ENCODE measurements at regions not wholly inside any gene's neighbourhood (a gene's known extent, or its start where the extent isn't known, plus 50 kb on each side); places are given as distances from the start of the nearest gene placed in this dataset.
"Not testable (repeated sequence)": the region's sequence is repeated elsewhere in the genome, so short reads cannot be mapped to it uniquely, and the experiment has no call there.

GRCh38 chr22:44630826-44631225 lies 71.2 kb upstream of the PRR5 start:
- no peak for DNase-seq (ENCODE audit: low read depth in 1 of 2, low spot score in 1 of 2)

DNA sequence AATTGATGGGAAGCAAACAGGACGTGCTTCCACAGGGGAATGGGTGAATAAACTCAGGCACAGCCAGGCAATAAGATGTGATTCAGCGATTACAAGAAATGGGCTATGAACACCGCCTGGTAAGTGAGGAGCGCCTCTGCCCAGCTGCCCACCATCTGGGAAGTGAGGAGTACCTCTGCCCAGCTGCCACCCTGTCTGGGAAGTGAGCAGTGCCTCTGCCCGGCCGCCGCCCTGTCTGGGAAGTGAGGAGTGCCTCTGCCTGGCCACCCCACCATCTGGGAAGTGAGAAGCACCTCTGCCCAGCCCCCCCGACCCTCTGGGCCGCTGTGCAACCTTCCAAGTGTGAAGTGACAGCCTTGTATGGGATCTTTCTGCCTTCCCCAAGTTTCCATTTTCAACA lies 73.2 kb upstream of the PRR5 start:
- DNase-seq (ENCODE audit: low read depth in 1 of 2, low spot score in 1 of 2), result no peak

GRCh38 chr22:44628273-44628672 lies 73.7 kb upstream of the PRR5 start:
- DNase-seq (ENCODE audit: low read depth in 1 of 2, low spot score in 1 of 2), result no peak

- DNase-seq (ENCODE audit: low read depth in 1 of 2, low spot score in 1 of 2), result no peak
Measured at GRCh38 chr22:44627521-44628139, 74.4 kb upstream of the PRR5 start.

DNA sequence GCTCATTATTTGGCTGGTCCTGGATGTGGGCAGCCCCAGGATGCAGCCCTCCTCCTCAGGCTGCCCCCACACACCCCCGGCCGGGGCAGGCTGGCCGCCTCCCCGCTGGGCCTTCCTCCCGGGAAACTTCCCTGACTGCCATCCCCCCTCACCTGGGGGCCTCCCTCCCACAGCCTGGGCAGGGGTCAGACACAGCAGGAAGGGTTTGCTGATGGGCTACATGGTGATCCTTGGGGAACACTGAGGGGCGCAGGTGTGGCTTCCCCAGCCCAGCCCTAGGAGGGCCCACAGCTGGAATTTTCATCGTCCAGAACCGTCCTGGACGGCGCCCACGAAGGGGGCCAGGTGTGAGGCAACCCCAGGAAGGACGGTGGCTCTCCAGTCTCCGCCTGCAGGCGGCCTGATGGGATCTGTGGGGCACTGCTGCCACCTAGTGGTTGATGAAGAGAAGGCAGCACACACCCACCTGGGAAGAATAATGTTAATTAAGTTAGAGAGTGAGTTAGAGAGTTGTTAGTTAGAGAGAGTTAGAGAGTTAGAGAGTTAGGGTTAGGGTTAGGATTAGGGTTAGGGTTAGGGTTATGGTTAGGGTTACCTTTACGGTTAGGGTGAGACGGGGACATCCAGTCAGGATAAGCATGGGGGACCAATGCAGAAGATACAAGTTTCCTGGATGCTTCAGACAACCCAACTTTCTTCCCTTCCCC lies 75.9 kb upstream of the PRR5 start:
- peak; percentile 64 to 68 for DNase-seq (ENCODE audit: low read depth in 1 of 2, low spot score in 1 of 2)

DNA sequence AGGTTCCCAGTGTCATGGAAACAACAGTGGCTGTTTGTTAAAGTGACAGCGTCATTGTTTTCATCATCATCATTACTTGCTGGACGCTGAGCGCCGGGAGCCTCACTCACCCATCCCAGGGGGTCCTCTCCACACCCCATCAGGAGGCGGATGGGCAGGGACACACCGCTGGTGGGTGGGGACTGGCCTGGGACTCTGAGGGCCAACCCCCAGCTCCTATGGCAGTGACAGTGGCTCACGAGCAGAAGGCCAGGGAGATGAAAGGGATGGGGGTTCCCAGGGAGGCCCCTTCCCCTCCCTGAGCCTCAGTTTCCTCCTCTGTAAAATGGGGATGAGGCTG lies 76.6 kb upstream of the PRR5 start:
- DNase-seq (ENCODE audit: low read depth in 1 of 2, low spot score in 1 of 2), result no peak

GRCh38 chr22:44624689-44625420 lies 77.1 kb upstream of the PRR5 start:
- no peak for DNase-seq (ENCODE audit: low read depth in 1 of 2, low spot score in 1 of 2)

DNA sequence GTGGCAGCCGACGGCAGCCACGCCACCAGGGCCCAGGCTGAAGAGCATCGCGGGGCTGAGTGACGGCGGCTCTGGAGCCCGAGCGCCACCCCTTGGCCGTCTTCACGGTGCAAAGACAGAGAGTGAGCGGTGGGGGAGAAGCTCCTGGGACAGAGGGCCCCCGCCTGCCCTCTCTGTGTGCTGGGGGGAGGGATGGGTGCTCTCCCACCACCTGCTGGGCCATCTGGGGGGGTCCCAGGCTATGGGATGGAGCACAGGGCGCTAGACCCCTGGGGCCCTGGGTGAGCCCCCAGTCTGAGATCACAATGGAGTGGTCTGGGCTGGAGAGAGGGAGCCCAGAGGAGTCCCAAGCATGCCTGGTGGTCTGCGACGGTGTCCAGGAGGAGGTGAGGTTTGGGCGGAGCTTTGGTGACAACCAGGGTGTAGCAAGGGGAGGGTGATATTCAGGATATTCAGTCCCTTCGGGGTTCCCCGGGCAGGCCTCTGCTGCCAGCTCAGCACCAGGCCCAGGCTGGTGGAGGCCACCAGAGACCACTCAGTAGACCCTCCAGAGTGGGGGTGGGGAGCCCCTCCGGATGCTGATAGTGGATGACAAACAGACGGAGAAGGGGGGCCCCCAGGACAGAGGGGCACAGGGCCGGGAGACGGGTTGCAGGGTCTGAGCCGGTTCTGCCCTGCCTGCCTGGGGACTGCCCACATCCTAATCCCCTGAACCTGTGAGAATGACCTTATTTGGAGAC lies 78.1 kb upstream of the PRR5 start:
- no peak for DNase-seq (ENCODE audit: low read depth in 1 of 2, low spot score in 1 of 2)

DNA sequence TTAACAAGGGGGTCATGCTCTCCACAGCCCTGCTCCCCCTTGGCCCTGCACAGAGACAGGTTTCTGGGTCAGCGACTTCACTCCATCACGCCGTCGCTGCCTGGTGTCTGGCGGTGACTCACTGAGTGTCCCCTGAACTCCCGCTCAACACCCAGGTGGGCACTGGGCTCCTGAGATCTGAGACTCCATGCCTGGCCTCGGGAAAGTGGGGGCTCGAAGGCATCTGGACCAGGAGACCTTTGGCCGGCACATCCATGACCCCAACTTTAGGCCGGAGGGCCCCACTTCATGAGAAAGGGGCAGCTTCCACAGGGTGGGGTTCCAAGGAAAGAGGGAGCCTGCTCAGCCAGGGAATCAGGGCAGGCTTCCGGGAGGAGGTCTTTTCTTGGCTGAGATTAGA lies 79.3 kb upstream of the PRR5 start:
- no peak for DNase-seq (ENCODE audit: low read depth in 1 of 2, low spot score in 1 of 2)

DNA sequence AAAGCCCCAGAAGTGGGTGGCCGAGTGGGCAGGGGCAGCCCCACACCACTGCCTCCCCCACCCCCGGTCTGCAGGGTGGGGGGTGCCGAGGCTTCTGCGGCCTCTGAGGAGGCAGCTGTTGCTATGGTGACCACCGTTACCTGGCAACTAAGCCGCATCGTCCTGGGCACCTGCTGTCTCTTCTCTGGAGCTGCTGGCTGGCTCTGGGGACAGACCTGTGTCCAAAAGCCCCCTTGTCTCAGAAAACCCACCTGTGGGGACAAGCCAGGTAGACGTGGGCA lies 79.9 kb upstream of the PRR5 start:
- DNase-seq (ENCODE audit: low read depth in 1 of 2, low spot score in 1 of 2), result no peak

GRCh38 chr22:44621401-44622146 lies 80.4 kb upstream of the PRR5 start:
- no peak for DNase-seq (ENCODE audit: low read depth in 1 of 2, low spot score in 1 of 2)

DNA sequence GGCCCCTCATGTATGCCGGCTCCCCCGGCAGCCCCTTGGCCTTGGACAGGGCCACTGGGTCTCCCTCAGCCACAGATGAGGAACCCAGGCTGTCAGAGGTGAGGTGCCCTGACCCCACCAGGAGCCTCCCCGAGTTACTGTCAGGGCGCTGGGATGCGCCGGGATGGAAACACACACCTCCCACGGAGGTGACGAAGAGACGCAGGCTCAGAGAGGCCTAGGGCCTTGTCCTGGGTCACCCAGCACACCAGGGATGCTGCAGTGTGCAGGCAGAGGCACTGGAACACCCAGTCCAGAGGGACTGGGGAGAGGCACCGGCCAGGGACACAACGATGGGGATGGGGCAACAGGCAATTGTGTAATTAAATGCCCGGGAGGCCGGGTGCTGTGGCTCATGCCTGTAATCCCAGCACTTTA lies 81.2 kb upstream of the PRR5 start:
- no peak for DNase-seq (ENCODE audit: low read depth in 1 of 2, low spot score in 1 of 2)

- peak; percentile 58 to 75 for DNase-seq (ENCODE audit: low read depth in 1 of 2, low spot score in 1 of 2)
Measured at GRCh38 chr22:44620129-44620840, 81.7 kb upstream of the PRR5 start.

DNA sequence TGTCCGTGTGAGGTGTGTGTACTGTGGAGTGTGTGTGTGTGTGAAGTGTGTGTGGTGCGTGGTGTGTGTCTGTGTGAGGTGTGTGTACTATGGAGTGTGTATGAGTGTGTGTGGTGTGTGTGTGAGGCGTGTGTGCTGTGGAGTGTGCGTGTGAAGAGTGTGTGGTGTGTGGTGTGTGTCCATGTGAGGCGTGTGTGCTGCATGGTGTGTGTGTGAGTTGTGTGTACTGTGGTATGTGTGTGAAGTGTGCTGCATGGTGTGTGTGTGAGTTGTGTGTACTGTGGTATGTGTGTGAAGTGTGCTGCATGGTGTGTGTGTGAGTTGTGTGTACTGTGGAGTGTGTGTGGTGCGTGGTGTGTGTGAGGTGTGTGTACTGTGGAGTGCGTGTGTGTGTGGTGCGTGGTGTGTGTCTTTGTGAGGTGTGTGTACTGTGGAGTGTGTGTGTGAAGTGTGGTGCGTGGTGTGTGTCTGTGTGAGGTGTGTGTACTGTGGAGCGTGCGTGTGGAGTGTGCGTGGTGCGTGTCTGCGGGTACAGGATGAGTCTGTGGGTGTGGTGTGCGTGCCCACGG lies 82.4 kb upstream of the PRR5 start:
- not testable (repeated sequence) for DNase-seq (ENCODE audit: low read depth in 1 of 2, low spot score in 1 of 2)

DNA sequence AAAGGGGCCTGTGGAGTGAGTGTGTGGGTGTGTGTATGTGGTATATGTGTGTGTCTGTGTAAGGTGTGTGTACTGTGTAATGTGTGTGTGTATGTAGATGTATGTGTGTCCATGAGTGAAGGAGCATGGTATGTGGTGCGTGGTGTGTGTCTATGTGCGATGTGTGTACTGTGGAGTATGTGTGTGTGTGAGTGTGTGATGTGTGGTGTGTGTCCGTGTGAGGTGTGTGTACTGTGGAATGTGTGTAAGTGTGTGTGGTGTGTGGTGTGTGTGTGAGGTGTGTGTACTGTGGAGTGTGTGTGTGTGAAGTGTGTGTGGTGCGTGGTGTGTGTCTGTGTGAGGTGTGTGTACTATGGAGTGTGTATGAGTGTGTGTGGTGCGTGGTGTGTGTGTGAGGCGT lies 83.1 kb upstream of the PRR5 start:
- DNase-seq (ENCODE audit: low read depth in 1 of 2, low spot score in 1 of 2), result not testable (repeated sequence)

DNA sequence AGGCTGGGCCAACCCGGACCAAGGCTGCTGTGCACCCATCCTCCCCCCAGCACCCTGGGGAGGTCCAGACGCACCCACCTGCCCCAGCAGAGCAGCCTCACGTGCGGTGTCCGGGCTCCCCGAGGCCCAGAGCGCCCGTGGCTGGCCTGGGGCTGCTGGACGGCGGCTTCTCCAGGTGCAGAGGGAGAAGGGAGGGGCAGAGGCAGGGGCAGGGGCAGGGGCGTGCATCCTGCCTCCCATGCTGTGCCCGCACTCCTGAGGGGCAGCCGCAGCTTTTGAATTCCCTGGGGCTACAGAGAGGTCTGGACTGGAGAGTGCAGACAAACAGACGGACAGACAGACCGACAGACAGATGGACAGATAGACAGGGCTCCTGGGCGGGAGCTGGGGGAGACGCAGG lies 83.6 kb upstream of the PRR5 start:
- no peak for DNase-seq (ENCODE audit: low read depth in 1 of 2, low spot score in 1 of 2)

- DNase-seq (ENCODE audit: low read depth in 1 of 2, low spot score in 1 of 2), result no peak
Measured at GRCh38 chr22:44617828-44618227, 84.2 kb upstream of the PRR5 start.

DNA sequence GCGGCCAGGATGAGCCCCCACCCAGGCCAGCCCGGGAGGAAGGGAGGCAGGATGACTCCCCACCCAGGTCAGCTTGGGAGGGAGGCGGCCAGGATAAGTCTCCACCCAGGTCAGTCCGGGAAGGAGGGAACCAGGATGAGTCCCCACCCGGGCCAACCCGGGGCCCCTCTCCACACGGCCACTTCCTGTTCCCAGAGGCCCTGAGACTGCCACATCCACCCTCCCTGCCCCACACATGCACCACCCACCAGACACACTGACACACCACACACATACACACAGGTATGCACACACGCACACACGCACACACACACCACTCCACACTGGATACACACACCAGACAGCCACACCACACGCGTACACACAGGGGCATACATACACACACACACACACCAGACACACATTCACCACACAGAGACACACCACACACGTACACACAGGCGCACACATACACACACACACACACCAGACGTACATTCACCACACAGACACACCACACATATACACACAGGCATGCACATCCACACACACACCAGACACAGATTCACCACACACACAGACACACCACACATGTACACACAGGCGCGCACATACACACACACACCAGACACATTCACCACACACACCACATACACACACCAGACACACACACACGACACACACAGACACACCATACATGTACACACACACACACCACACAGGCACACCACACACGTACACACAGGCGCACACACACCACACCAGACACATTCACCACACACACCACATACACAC lies 84.9 kb upstream of the PRR5 start:
- no peak for DNase-seq (ENCODE audit: low read depth in 1 of 2, low spot score in 1 of 2)

DNA sequence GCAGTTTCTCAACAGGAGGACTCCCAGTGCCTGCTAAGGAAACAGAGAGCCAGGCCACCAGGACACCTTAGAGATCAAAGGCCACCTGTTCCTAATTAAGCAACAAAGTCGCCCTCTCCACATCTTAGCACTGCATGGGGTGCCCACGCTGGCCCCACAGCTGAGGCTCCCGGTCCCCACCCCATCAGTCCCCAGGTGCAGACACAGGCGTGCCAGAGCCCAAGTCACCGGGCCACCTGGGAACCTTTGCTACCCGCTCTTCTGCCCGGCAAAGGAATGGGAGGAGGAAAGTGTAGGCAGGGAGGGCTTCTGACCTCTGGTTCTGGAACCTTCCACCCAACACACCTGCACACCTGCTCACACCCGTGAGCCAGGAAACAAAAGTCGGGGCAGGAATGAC lies 85.5 kb upstream of the PRR5 start:
- DNase-seq (ENCODE audit: low read depth in 1 of 2, low spot score in 1 of 2), result no peak

All from activated T-helper 1 cell treated with anti-CD3 and anti-CD28 coated beads, Interleukin-2, amount 50 U/mL, for 16 hours (primary cell).